ENCODE measurements at regions not wholly inside any gene's neighbourhood (a gene's known extent, or its start where the extent isn't known, plus 50 kb on each side); places are given as distances from the start of the nearest gene placed in this dataset.

DNA sequence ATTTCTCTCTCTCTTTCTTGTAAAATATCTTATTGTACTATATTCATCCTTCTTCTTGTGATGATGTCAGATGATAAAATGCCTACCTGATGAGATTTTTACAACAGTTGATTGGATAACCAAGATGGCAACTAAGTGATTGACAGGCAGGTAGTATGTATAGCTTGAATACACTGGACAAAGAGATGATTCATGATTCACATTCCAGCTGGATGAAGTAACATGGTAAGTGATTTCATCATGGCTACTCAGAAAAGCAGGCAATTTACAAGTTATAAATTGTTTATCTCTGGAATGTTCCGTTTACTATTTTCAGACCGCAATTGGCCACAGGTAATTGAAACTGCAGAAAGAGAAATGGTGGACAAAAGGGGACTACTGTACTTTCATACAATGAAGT is 1471.7 kb upstream of the C9orf72 start:
- TF ChIP-seq CTCF (conservative IDR thresholded peaks at IDR 0.05; ENCODE audit: control insufficient read depth, insufficient read depth, low read depth, low read length) = no peak
- DNase-seq (ENCODE audit: low read depth) = peak; percentile 11
- H3K4me3 ChIP-seq (ENCODE audit: control insufficient read depth, low read depth, low read length) = no peak overlapping the region

DNA sequence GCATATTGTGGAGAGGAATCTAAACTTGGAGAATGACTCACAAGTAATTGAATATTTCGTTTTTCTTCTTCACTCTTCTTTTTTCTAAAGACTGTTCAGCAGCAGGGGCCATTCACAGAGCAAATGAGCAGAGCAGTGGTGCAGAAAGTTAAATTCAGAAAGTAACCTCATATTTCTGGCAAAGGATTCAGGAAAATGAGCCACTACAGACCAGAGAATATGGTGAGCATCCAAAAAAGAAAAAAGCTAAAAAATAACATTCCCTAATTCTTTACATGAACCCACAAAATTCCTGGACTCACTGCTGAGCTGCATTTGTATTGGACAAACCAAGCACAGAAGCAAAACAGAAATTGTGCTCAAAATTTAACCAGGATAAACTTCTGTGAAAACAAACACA is 1486.8 kb upstream of the C9orf72 start:
- no peak for DNase-seq (ENCODE audit: low read depth)
- no peak for TF ChIP-seq CTCF (conservative IDR thresholded peaks at IDR 0.05; ENCODE audit: control insufficient read depth, insufficient read depth, low read depth, low read length)
- H3K4me3 ChIP-seq (ENCODE audit: control insufficient read depth, low read depth, low read length) = no peak overlapping the region

DNA sequence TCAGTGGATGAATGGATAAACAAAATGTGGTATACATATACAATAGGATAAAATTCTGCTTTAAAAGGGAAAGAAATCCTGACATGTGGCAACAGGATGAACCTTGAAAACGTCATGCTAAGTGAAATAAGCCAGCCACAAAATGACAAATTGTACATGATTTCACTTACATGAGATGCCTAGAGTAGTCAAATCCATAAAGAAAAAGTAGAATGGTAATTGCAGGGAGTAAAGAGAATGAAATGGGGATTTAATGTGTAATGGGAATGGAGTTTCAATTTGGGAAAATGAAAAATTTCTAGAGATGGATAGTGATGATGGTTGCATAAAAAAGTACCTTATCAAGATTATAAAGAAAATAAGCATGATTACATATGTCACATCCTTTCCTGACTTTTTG is 1489.2 kb upstream of the C9orf72 start:
- no peak for TF ChIP-seq CTCF (conservative IDR thresholded peaks at IDR 0.05; ENCODE audit: control insufficient read depth, insufficient read depth, low read depth, low read length)
- H3K4me3 ChIP-seq (ENCODE audit: control insufficient read depth, low read depth, low read length) = no peak overlapping the region
- no peak for DNase-seq (ENCODE audit: low read depth)

DNA sequence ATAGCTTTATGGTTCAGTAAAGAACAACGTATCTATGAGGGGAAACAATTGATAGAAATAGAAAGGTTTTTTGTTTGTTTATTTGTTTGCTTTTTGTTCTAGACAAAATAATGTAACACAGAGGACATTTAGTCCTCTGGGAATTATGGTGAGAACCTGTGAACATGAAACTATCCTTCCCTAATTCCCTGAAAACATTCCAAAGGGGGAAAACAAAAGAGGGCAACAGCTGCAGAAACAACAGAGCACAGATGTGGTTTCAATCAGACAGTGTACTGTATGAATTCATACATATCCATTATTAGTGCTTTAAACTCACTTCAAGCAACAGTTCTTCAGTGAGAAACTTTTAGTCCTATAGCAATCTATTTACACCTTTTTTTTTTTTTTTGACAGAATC is 1489.8 kb upstream of the C9orf72 start:
- no peak for DNase-seq (ENCODE audit: low read depth)
- no peak for TF ChIP-seq CTCF (conservative IDR thresholded peaks at IDR 0.05; ENCODE audit: control insufficient read depth, insufficient read depth, low read depth, low read length)

DNA sequence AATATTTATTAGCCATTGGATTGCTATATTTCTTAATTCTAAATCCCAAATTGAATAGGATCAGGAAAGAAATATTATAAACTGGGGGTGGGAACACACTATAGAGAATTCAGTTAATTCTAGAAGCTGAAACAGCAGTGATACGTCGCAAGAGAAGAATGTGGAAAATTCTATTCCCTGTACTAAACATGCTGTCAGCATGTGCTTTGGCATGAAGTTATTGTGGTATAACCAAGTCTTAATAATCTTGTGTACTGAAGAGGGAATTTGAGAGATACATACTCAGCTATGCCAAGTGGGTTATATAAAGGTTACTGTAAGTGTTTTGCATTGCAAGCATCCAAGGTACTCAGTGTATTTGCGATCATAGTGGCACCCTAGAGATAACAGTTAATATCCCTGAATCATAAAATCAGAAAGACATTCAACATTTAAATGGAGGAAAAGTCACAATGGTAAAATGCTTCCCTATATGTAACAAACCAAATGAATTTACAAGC is 1492.9 kb upstream of the C9orf72 start:
- no peak for DNase-seq (ENCODE audit: low read depth)
- no peak for TF ChIP-seq CTCF (conservative IDR thresholded peaks at IDR 0.05; ENCODE audit: control insufficient read depth, insufficient read depth, low read depth, low read length)
- no peak overlapping the region for H3K4me3 ChIP-seq (ENCODE audit: control insufficient read depth, low read depth, low read length)

More for the DNA sequence above, 1489.8 kb upstream of the C9orf72 start:
- H3K4me3 ChIP-seq (ENCODE audit: control insufficient read depth, low read depth, low read length) = no peak overlapping the region

- no peak for DNase-seq (ENCODE audit: low read depth)
- no peak overlapping the region for H3K4me3 ChIP-seq (ENCODE audit: control insufficient read depth, low read depth, low read length)
- TF ChIP-seq CTCF (conservative IDR thresholded peaks at IDR 0.05; ENCODE audit: control insufficient read depth, insufficient read depth, low read depth, low read length) = no peak
Measured at GRCh38 chr9:29068461-29068860, 1495.2 kb upstream of the C9orf72 start.

GRCh38 chr9:29069376-29069775 is 1496.1 kb upstream of the C9orf72 start:
- TF ChIP-seq CTCF (conservative IDR thresholded peaks at IDR 0.05; ENCODE audit: control insufficient read depth, insufficient read depth, low read depth, low read length) = no peak
- no peak overlapping the region for H3K4me3 ChIP-seq (ENCODE audit: control insufficient read depth, low read depth, low read length)
- no peak for DNase-seq (ENCODE audit: low read depth)
